Stimulated activated CD4-positive, alpha-beta T cell treated with anti-CD3 and anti-CD28 coated beads, Interleukin-2, amount 100 ng/mL, for 48 hours (primary cell): ENCODE measurements at regions not wholly inside any gene's neighbourhood (a gene's known extent, or its start where the extent isn't known, plus 50 kb on each side); places are given as distances from the start of the nearest gene placed in this dataset.
"Not testable (repeated sequence)": the region's sequence is repeated elsewhere in the genome, so short reads cannot be mapped to it uniquely, and the experiment has no call there.

Experiments used
- DNase-seq, 2 donors: peaks; one replicate each; pipeline ENCODE4 v3.0.0-alpha.2; 2020

- DNase-seq = no peak
Measured at GRCh38 chr3:22835041-22835440, 368.1 kb upstream of the UBE2E2 start.

GRCh38 chr3:22836131-22836530 is 367.0 kb upstream of the UBE2E2 start:
- DNase-seq = no peak

GRCh38 chr3:22843854-22844253 is 359.3 kb upstream of the UBE2E2 start:
- no peak for DNase-seq

GRCh38 chr3:22846566-22846965 is 356.6 kb upstream of the UBE2E2 start:
- DNase-seq = no peak

DNA sequence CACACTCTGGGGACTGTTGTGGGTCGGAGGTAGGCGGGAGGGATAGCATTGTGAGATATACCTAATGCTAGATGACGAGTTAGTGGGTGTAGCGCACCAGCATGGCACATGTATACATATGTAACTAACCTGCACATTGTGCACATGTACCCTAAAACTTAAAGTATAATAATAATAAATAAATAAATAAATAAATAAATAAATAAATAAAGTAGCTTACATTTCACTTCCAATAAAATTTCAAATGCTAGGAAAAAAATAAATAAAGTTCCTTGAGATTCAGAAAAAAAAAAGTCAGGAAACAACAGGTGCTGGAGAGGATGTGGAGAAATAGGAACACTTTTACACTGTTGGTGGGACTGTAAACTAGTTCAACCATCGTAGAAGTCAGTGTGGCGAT is 353.5 kb upstream of the UBE2E2 start:
- DNase-seq = not testable (repeated sequence)

- no peak for DNase-seq
Measured at GRCh38 chr3:22856811-22857210, 346.3 kb upstream of the UBE2E2 start.

- no peak for DNase-seq
Measured at GRCh38 chr3:22858486-22858885, 344.6 kb upstream of the UBE2E2 start.

DNA sequence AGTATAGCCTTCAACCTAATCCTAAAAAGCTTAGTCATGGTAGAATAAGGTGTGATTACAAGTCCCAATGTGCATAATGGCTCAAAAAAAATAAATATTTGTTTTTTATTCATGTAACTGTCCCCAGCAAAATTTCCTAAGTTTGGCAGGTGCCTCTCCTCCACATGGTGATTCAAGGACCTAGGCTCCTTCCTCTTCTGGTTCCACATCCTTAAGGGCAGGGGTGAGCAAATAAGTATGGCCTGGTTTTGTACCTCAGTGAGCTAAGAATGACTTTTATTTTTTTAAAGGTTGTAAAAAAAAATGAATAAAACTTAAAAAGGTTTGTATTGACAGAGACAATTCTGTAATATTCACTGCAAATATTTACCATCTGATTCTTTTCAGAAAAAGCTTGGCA is 343.5 kb upstream of the UBE2E2 start:
- DNase-seq = no peak

- no peak for DNase-seq
Measured at GRCh38 chr3:22861426-22861825, 341.7 kb upstream of the UBE2E2 start.

DNA sequence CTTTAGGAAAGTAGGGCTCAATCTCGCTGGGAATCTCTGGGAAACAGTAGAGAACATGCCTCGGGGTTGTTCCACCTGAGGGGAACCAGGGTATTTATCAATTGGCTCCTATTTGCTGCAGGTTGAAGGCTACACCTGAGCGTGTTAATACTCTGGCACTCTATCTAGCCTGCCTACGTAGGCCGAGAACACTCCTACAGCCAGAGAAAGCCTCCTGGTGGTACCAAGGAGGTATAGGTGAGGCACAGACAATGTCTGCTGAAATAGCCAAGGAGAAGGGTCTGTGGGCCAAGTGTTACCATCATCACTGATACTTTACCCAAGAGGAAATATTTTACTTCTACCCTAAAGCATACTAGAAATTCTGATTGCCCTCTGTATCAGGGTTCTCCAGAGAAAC is 341.0 kb upstream of the UBE2E2 start:
- no peak for DNase-seq

DNA sequence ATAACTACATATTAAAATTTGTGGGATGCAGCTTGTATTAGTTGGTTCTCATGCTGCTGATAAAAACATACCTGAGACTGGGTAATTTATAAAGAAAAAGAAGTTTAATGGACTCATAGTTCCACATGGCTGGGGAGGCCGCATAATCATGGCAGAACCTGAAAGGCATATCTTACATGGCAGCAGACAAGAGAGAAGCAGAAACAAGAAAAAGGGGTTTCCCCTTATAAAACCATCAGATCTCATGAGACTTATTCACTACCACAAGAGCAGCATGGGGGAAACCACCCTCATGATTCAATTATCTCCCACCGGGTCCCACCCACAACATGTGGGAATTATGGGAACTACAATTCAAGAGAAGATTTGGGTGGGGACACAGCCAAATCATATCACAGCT is 320.3 kb upstream of the UBE2E2 start:
- not testable (repeated sequence) for DNase-seq

GRCh38 chr3:22885039-22885438 is 318.1 kb upstream of the UBE2E2 start:
- DNase-seq = no peak

GRCh38 chr3:22885574-22886341 is 317.4 kb upstream of the UBE2E2 start:
- no peak for DNase-seq

DNA sequence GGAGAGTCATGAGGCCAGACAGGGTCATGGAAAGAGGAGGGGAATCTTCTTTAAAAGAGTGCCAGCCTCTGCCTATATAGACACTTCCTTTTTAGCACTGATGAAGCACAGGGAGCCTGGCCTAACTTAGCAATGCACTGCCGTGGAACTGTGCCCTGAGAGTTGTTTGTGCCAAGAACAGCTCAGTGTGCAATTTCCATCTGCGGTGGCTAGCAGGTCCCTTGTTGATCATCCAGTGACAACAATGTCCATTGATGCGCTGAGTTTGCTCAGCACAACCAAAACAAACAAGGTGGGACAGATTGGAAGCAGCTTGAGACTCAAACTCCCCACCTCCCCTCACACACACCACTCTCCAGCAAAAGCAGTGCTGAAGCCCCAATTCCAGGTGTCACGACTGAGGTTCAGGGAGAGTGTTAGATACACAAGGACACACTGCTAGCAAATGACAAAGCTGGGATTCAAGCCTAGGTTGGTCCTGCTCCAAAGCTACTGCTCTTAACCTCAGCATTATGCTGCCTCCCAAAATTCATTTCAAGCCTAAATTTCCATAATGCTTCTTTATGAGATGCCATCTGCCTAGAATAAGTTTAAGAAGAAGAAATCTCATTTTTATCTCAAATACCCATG is 316.6 kb upstream of the UBE2E2 start:
- DNase-seq = no peak

DNA sequence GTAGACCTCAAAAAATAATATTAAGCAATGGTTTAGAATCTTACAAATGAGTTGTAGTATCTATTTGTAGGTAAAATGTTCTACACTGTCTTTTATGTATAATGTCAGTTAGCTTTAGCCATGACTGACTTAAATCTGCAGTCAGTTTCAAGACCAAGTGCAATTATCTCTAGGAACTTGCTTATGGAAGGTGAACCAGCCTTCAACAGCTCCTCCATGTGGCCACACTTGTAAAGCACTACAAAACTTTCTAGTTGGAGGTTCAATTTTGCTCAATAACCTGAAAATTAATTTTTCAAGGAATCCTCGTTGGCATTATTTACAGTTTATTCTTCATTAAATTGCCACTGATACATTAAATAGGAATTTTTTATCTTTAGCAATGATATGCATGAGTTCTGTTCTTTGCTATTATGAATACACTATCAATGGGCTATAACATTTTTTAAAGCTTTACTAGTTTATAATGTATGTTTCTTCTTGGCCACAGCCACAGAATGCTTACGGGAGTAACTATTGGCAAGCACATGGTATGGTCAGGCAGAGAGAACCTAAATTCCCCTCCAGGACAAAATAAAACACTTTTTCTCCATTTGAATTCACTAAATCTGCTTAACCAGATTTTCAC is 315.3 kb upstream of the UBE2E2 start:
- no peak for DNase-seq

GRCh38 chr3:22893101-22893500 is 310.0 kb upstream of the UBE2E2 start:
- DNase-seq = no peak

DNA sequence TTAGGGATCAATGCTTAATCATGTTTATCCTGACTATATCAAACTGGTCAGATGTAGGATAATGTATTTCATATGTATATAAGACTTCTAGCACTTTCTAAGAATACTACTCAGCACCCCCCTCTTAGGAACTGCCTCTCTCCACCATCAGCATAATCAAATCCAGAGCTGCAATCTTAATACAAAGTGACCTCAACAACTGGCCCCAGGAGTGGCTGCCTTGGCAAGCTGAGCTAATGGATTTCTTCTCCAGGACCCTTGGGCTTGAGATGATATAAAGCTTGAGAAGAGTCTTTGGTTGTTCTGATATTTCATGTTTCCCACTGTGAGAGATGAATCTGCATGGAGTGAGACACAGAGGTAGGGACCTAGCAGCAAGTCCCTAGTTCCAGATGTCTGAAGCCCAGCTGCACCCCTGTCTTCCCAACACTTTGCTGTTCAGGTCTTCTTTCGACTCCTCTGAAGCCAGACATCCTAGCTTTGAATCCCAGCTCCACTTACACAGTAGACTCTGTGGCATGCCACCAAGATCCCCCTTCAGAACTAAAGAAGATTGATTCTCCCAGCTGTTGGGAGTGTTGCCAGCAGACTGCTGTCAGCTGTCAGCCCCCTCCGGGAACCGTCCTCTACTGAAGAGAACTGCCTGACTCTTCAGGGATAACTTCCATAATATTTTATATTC is 309.3 kb upstream of the UBE2E2 start:
- DNase-seq = no peak

DNA sequence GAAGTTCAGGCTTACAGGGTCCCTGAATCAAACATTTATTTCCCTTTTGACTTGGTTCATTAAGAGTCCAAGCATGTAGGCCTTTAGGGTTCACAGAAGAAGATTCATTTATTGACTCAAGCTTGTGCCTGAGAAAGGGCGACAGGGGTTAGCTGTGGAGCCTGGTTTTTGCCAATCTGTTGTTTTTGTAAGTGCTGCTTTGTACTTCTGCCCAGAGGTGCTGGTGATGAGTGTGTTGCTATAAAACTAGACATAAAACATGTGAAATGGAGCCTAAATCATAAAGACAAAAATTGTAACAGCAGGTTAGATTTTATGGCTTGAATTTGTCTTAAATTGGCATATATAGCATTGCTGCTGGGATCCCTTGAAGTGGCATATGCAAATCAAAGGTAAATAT is 308.3 kb upstream of the UBE2E2 start:
- no peak for DNase-seq

DNA sequence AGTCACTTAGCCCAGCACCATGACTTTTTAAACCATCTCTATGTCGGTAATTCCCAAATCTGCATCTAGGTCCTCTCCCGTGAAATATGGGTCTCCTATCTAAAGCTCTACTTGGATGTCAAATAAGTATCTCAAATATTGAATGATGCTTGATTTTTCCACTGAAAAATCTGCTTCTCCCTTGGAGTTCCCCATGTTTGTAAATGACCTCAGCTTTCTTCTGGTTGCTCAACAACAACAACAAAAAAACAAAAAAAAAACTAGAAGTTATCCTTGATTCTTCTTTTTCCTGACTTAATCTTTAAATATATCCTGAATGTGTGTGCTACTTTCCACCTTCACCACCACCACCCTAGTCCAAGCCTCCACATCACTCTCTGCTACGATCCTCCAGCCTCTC is 307.5 kb upstream of the UBE2E2 start:
- no peak for DNase-seq

GRCh38 chr3:22898558-22898957 is 304.6 kb upstream of the UBE2E2 start:
- DNase-seq = no peak

DNA sequence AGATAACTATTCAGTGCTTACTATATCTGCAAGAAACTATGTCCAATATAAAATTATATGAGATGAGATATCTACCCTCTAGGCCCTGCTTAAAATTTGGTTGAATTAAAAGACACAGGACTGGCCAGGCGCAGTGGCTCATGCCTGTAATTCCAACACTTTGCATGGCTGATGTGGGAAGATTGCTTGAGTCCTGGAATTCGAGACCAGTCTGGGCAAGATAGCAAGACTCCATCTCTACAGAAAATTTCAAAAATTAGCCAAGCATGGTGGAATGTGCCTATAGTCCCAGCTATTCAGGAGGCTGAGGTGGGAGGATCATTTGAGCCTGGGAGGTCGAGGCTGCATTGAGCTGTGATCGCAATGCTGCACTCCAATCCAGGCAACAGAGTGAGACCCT is 303.7 kb upstream of the UBE2E2 start:
- no peak for DNase-seq

DNA sequence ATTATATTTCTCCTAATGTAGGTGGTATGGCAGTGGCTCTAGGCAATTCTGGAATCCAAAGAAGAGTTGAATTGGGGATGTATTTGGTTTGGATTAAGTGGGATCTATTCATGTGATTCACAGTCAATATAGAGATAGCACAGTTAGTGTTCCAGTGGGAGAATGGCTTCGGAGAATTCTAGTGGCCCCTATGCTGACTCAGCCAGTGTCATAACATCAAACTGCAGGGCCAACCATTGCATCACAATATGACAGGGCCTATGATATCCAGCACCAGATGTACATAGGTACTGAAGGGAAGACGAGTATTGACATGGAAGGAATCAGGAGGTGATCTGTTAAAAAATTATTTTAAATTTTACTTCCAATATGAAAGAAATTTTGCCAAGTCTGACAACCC is 302.8 kb upstream of the UBE2E2 start:
- no peak for DNase-seq

DNA sequence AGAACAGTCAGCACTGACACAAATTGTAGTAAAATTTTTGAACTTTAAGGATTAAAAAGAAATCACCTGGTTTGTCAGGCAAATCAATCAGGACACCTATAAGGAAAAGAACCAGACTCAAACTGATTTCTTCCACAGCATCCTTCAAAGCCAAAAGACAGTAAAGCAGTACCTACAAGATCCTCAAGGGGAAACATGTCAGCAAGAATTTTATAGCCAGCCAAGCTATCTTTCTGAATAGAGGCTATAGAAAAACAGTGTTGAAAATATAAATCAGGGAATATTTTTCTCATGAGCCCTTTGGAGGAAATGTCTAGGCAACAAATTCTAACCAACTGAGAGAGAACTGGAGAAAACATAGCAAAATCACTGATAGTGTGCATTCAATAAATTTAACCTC is 301.4 kb upstream of the UBE2E2 start:
- DNase-seq = no peak
